HCT116 (cell line): ENCODE measurements at regions not wholly inside any gene's neighbourhood (a gene's known extent, or its start where the extent isn't known, plus 50 kb on each side); places are given as distances from the start of the nearest gene placed in this dataset.

Experiments used
- ATAC-seq: fragments of 200-7000 bp; cut with Tn5 transposase; 2 replicates; pipeline ENCODE4 v1.9.1; 2020; ENCODE audit warnings: mild to moderate bottlenecking, moderate library complexity
- BruUV-seq: library from RNA; stranded (reverse); fragments of 400-500 nt; replicated peaks from 2 replicates; lab custom pipeline; 2021; lab: Mats Ljungman, UMichigan
- CTCF ChIA-PET: fragments of 300-600 bp; sonication (Branson Sonifier 250); formaldehyde crosslinking; loops from one replicate; lab custom pipeline; 2021; ENCODE audit warnings: antibody characterized with exemption; lab: Charles Lee
- POLR2A ChIA-PET: fragments of 300-600, 350-600 bp; sonication (Branson Sonifier 250); formaldehyde crosslinking; loops from one replicate; lab custom pipeline; 2021; ENCODE audit warnings: antibody characterized with exemption; lab: Charles Lee
- RAD21 ChIA-PET, 2 experiments: fragments of 300-600 bp; sonication (Branson Sonifier 250); formaldehyde crosslinking; loops; one replicate each; lab custom pipeline; 2023; ENCODE audit warnings: low total read pairs in 2 of 2; ENCODE audit not compliant: uncharacterized antibody in 2 of 2, unreplicated experiment in 2 of 2, low non-redundant PET in 1 of 2; lab: Charles Lee
- DNase-seq: peaks from one replicate; pipeline ENCODE4 v3.0.0-alpha.2; 2010; ENCODE audit warnings: low read depth, low spot score
- H2AFZ ChIP-seq: fragments of 200-600 bp; shearing (Covaris generic), sonication (generic); 2 replicates; pipeline ENCODE4 v1.6.1; 2017; ENCODE audit warnings: low read depth, mixed run types, mixed read lengths, antibody characterized with exemption, low read length; ENCODE audit not compliant: poor library complexity, severe bottlenecking
- H3K27ac ChIP-seq: 2 replicates; pipeline ENCODE4 v1.5.1; 2012; ENCODE audit warnings: low read depth, low read length
- H3K27me3 ChIP-seq: fragments of 200-600 bp; sonication (generic); 2 replicates; pipeline ENCODE4 v1.6.1; 2016; ENCODE audit warnings: mixed run types, low read length, mixed read lengths; ENCODE audit not compliant: insufficient read depth
- H3K36me3 ChIP-seq, 2 experiments: fragments of 200-500 bp in 1 of 2; fragments of 200-600 bp in 1 of 2; sonication (Bioruptor generic) in 1 of 2; sonication (generic) in 1 of 2; 2 replicates each; pipeline versions ENCODE4 v1.5.1 to v1.6.1; 2014 to 2016; ENCODE audit warnings: low read length in 2 of 2, inconsistent platforms in 1 of 2, mixed read lengths in 1 of 2, mixed run types in 1 of 2; ENCODE audit not compliant: insufficient read depth in 2 of 2, control insufficient read depth in 1 of 2
- H3K4me1 ChIP-seq, 2 experiments: fragments of 200-600 bp in 1 of 2; sonication (generic) in 1 of 2; 2 replicates each; pipeline versions ENCODE4 v1.5.1 to v1.6.1; 2012 to 2017; ENCODE audit warnings: low read length in 2 of 2, inconsistent platforms in 1 of 2, mild to moderate bottlenecking in 1 of 2, mixed read lengths in 1 of 2, mixed run types in 1 of 2, moderate library complexity in 1 of 2; ENCODE audit not compliant: insufficient read depth in 2 of 2, control insufficient read depth in 1 of 2
- H3K4me2 ChIP-seq: fragments of 200-600 bp; sonication (generic); 2 replicates; pipeline ENCODE4 v1.6.1; 2017; ENCODE audit warnings: mixed run types, low read length, mixed read lengths
- H3K4me3 ChIP-seq, 2 experiments: fragments of 200-600 bp in 1 of 2; sonication (generic) in 1 of 2; replicated peaks in 1 of 2; 2 replicates each; pipeline ENCODE4 v1.5.1; 2011 to 2016; ENCODE audit warnings: low read length in 2 of 2, control low read depth in 1 of 2, low read depth in 1 of 2, mild to moderate bottlenecking in 1 of 2, mixed read lengths in 1 of 2, mixed run types in 1 of 2
- H3K79me2 ChIP-seq: fragments of 200-600 bp; sonication (generic); 2 replicates; pipeline ENCODE4 v1.6.1; 2017; ENCODE audit warnings: mild to moderate bottlenecking, mixed run types, low read length, moderate library complexity, mixed read lengths; ENCODE audit not compliant: insufficient read depth
- H3K9ac ChIP-seq: fragments of 200-600 bp; sonication (generic); 2 replicates; pipeline ENCODE4 v1.6.1; 2016; ENCODE audit warnings: low read length, mixed read lengths
- H3K9me2 ChIP-seq: fragments of 200-600 bp; sonication (generic), shearing (Covaris generic); 2 replicates; pipeline ENCODE4 v1.6.1; 2017; ENCODE audit warnings: mixed run types, mild to moderate bottlenecking, moderate library complexity; ENCODE audit not compliant: insufficient read depth
- H3K9me3 ChIP-seq, 2 experiments: fragments of 200-500 bp in 1 of 2; fragments of 200-600 bp in 1 of 2; sonication (Bioruptor generic) in 1 of 2; sonication (generic) in 1 of 2; 2 replicates each; pipeline ENCODE4 v1.6.1; 2014 to 2017; ENCODE audit warnings: low read length in 2 of 2, mixed read lengths in 2 of 2, inconsistent platforms in 1 of 2, low read depth in 1 of 2, mild to moderate bottlenecking in 1 of 2, mixed run types in 1 of 2, moderate library complexity in 1 of 2; ENCODE audit not compliant: control insufficient read depth in 1 of 2, insufficient read depth in 1 of 2
- H4K20me1 ChIP-seq: fragments of 200-600 bp; sonication (generic), shearing (Covaris generic); 2 replicates; pipeline ENCODE4 v1.6.1; 2017; ENCODE audit warnings: mixed run types, mild to moderate bottlenecking, moderate library complexity; ENCODE audit not compliant: insufficient read depth
- CEBPB ChIP-seq: IDR thresholded peaks from 2 replicates; pipeline ENCODE4 v1.6.1; 2012; ENCODE audit warnings: low read depth
- ELF1 ChIP-seq: IDR thresholded peaks from 2 replicates; pipeline ENCODE4 v1.6.1; 2012; ENCODE audit warnings: low read depth, borderline replicate concordance
- EZH2 ChIP-seq: fragments of 200-600 bp; sonication (generic); IDR thresholded peaks from 2 replicates; pipeline ENCODE4 v1.6.1; 2017; ENCODE audit warnings: antibody characterized with exemption, mixed run types
- EZH2phosphoT487 ChIP-seq: fragments of 200-600 bp; IDR thresholded peaks from 2 replicates; pipeline ENCODE4 v1.6.1; 2018; ENCODE audit warnings: antibody characterized with exemption, borderline replicate concordance
- FOSL1 ChIP-seq: IDR thresholded peaks from 2 replicates; pipeline ENCODE4 v1.6.1; 2012; ENCODE audit warnings: low read depth
- SIN3A ChIP-seq: IDR thresholded peaks from 2 replicates; pipeline ENCODE4 v1.6.1; 2012; ENCODE audit warnings: low read depth
- SRF ChIP-seq: IDR thresholded peaks from 2 replicates; pipeline ENCODE4 v1.6.1; 2012; ENCODE audit warnings: low read depth
- TCF7L2 ChIP-seq: IDR thresholded peaks from 2 replicates; pipeline ENCODE4 v1.7.0; 2011; ENCODE audit warnings: borderline replicate concordance, inconsistent platforms; ENCODE audit not compliant: insufficient read depth, insufficient read length; ENCODE audit errors: extremely low read depth
- YY1 ChIP-seq: IDR thresholded peaks from 2 replicates; pipeline ENCODE4 v1.6.1; 2011; ENCODE audit warnings: low read length, low read depth, moderate library complexity, mild to moderate bottlenecking; ENCODE audit not compliant: insufficient replicate concordance; ENCODE audit errors: extremely low read depth
- ZFX ChIP-seq: fragments of 450-650 bp; IDR thresholded peaks from 2 replicates; pipeline ENCODE4 v1.6.1; 2017
- ZNF274 ChIP-seq: fragments of 200-500 bp; sonication (Bioruptor generic); IDR thresholded peaks from 2 replicates; pipeline ENCODE4 v1.6.1; 2014; ENCODE audit warnings: mild to moderate bottlenecking, low read depth, low read length, inconsistent platforms
- intact Hi-C: fragments of 100-400 bp; cut with micrococcal nuclease; formaldehyde crosslinking; loops from 2 replicates; pipeline ENCODE4 v1.10.0; 2022
- TF ChIP-seq, protein P1 (sequence below): IDR thresholded peaks from 2 replicates; pipeline ENCODE4 v1.6.1; 2012
- TF ChIP-seq, protein P2 (sequence below): IDR thresholded peaks from 2 replicates; pipeline ENCODE4 v1.6.1; 2011; ENCODE audit warnings: mild to moderate bottlenecking, low read length, moderate library complexity; ENCODE audit not compliant: insufficient replicate concordance; ENCODE audit errors: extremely low read depth
- TF ChIP-seq, protein P3 (sequence below), 3 experiments: fragments of 200-600 bp in 1 of 3; sonication (generic) in 1 of 3; IDR thresholded peaks in 2 of 3; conservative IDR thresholded peaks in 1 of 3; 2 replicates each; pipeline ENCODE4 v1.5.1; 2012 to 2017; ENCODE audit warnings: low read depth in 2 of 3, low read length in 2 of 3, antibody characterized with exemption in 1 of 3, borderline replicate concordance in 1 of 3, control low read depth in 1 of 3, mild to moderate bottlenecking in 1 of 3, mixed read lengths in 1 of 3, mixed run types in 1 of 3, moderate library complexity in 1 of 3; ENCODE audit not compliant: insufficient read depth in 1 of 3

DNA sequence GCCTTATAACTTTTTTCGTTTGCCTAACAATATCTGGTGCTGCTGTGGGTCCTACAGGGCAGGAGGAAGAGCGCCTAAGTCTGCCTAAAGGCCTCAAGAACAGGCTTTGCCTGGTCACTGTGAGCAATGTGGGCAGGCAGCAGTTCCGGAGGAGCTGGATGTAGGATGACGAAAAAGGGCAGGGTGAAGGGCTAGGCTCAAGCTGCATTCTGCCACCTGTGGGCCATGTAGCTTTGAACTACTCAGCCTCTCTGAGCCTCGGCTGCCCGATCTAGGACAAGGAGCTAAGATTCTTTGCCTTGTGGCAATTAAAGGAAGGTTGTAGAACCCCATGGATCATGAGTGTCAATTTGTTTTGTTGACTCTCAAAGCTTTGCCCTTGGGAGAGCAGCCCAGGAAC lies 57.1 kb upstream of the MAMLD1 start:
- ATAC-seq (no peak), DNase-seq (no peak)
- BruUV-seq = no TSS peak
- TF ChIP-seq EZH2phosphoT487 = no peak
- TF ChIP-seq TCF7L2 = no peak
- no peak for TF ChIP-seq EZH2
- Histone ChIP-seq H3K4me1 (no peaks in the 10 kb centered on the region), H3K36me3 (no peaks in the 10 kb centered on the region), H4K20me1 (no peaks in the 10 kb centered on the region), H3K27me3 (no peaks in the 10 kb centered on the region), H3K4me2 (no peak overlapping the region), H3K9me2 (no peaks in the 10 kb centered on the region), H3K4me3 (no peak overlapping the region), H3K9ac (no peak overlapping the region), H3K9me3 (no peaks in the 10 kb centered on the region), H2AFZ (no peak overlapping the region), H3K79me2 (no peaks in the 10 kb centered on the region), H3K27ac (no peak overlapping the region)
- ChIA-PET POLR2A (no interaction called here), RAD21 (no interaction called here), CTCF (no interaction called here)
- intact Hi-C loops = no loop called here

DNA sequence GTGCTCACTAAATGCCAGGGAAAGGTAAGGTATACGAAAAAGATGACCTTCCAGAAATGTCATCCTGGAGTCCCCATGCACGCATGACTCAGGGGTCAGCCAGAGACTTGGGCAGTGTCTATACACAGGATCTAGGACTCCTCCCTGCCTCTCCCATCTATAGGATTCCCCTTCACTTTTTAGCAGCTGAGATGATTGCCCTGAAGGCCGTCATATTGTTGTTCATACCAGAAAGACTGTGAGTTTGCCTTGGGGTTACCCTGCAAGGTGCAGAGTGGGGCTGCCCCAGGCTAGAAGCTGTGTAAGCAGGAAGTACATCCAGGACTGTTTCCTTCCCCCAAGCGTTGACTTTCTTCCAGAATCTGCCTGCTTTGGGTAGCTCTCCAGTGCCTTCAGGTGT lies 55.1 kb upstream of the MAMLD1 start:
- Histone ChIP-seq H3K9me3 (no peaks in the 10 kb centered on the region), H3K27ac (no peak overlapping the region), H3K9me2 (no peaks in the 10 kb centered on the region), H3K36me3 (no peaks in the 10 kb centered on the region), H3K27me3 (no peaks in the 10 kb centered on the region), H3K79me2 (no peaks in the 10 kb centered on the region), H3K4me3 (no peak overlapping the region), H4K20me1 (no peaks in the 10 kb centered on the region), H3K9ac (no peak overlapping the region), H2AFZ (no peak overlapping the region), H3K4me1 (no peaks in the 10 kb centered on the region), H3K4me2 (no peak overlapping the region)
- BruUV-seq = no TSS peak
- ChIA-PET CTCF (no interaction called here), POLR2A (no interaction called here), RAD21 (no interaction called here)
- no peak for TF ChIP-seq TCF7L2
- TF ChIP-seq SRF = no peak
- no peak for TF ChIP-seq CEBPB
- TF ChIP-seq EZH2 = no peak
- TF ChIP-seq, protein P1, sequence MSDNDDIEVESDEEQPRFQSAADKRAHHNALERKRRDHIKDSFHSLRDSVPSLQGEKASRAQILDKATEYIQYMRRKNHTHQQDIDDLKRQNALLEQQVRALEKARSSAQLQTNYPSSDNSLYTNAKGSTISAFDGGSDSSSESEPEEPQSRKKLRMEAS = no peak
- TF ChIP-seq YY1 = no peak
- TF ChIP-seq, protein P2, sequence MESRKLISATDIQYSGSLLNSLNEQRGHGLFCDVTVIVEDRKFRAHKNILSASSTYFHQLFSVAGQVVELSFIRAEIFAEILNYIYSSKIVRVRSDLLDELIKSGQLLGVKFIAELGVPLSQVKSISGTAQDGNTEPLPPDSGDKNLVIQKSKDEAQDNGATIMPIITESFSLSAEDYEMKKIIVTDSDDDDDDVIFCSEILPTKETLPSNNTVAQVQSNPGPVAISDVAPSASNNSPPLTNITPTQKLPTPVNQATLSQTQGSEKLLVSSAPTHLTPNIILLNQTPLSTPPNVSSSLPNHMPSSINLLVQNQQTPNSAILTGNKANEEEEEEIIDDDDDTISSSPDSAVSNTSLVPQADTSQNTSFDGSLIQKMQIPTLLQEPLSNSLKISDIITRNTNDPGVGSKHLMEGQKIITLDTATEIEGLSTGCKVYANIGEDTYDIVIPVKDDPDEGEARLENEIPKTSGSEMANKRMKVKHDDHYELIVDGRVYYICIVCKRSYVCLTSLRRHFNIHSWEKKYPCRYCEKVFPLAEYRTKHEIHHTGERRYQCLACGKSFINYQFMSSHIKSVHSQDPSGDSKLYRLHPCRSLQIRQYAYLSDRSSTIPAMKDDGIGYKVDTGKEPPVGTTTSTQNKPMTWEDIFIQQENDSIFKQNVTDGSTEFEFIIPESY = no peak
- TF ChIP-seq ZNF274 = no peak
- TF ChIP-seq FOSL1 = no peak
- TF ChIP-seq, protein P3, sequence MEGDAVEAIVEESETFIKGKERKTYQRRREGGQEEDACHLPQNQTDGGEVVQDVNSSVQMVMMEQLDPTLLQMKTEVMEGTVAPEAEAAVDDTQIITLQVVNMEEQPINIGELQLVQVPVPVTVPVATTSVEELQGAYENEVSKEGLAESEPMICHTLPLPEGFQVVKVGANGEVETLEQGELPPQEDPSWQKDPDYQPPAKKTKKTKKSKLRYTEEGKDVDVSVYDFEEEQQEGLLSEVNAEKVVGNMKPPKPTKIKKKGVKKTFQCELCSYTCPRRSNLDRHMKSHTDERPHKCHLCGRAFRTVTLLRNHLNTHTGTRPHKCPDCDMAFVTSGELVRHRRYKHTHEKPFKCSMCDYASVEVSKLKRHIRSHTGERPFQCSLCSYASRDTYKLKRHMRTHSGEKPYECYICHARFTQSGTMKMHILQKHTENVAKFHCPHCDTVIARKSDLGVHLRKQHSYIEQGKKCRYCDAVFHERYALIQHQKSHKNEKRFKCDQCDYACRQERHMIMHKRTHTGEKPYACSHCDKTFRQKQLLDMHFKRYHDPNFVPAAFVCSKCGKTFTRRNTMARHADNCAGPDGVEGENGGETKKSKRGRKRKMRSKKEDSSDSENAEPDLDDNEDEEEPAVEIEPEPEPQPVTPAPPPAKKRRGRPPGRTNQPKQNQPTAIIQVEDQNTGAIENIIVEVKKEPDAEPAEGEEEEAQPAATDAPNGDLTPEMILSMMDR (IDR thresholded peaks at IDR 0.05 in 2 of 3, conservative IDR thresholded peaks at IDR 0.05 in 1 of 3; ENCODE audit: borderline replicate concordance in 1 of 3, insufficient read depth in 1 of 3, low read depth in 2 of 3, low read length in 2 of 3) = no peak
- TF ChIP-seq ELF1 = no peak
- TF ChIP-seq ZFX = no peak
- TF ChIP-seq SIN3A = no peak
- no peak for DNase-seq
- intact Hi-C loops = no loop called here
- no peak for ATAC-seq
